SJSA1 (cell line): ENCODE measurements at regions not wholly inside any gene's neighbourhood (a gene's known extent, or its start where the extent isn't known, plus 50 kb on each side); places are given as distances from the start of the nearest gene placed in this dataset.

Experiments used
- DNase-seq, 2 experiments: peaks; one replicate each; pipeline ENCODE4 v3.0.0-alpha.2; 2015 to 2020; ENCODE audit warnings: low spot score in 2 of 2, low read depth in 1 of 2
- H3K27ac ChIP-seq: fragments of 250-450 bp; sonication (Bioruptor Pico); 2 replicates; pipeline ENCODE4 v1.5.1; 2020; ENCODE audit warnings: mild to moderate bottlenecking, moderate library complexity
- H3K27me3 ChIP-seq: fragments of 250-450 bp; sonication (Bioruptor Pico); replicated peaks from 2 replicates; pipeline ENCODE4 v1.5.1; 2020; ENCODE audit warnings: mild to moderate bottlenecking, moderate library complexity
- H3K36me3 ChIP-seq: fragments of 250-450 bp; sonication (Bioruptor Pico); 2 replicates; pipeline ENCODE4 v1.5.1; 2020; ENCODE audit warnings: mild to moderate bottlenecking
- H3K4me1 ChIP-seq: fragments of 250-450 bp; sonication (Bioruptor Pico); replicated peaks from 2 replicates; pipeline ENCODE4 v1.6.1; 2021; ENCODE audit warnings: mild to moderate bottlenecking
- H3K4me3 ChIP-seq: fragments of 250-450 bp; sonication (Bioruptor Pico); 2 replicates; pipeline ENCODE4 v1.5.1; 2020; ENCODE audit warnings: mild to moderate bottlenecking
- H3K9me3 ChIP-seq: fragments of 250-450 bp; sonication (Bioruptor Pico); replicated peaks from 2 replicates; pipeline ENCODE4 v1.5.1; 2020; ENCODE audit warnings: mild to moderate bottlenecking

DNA sequence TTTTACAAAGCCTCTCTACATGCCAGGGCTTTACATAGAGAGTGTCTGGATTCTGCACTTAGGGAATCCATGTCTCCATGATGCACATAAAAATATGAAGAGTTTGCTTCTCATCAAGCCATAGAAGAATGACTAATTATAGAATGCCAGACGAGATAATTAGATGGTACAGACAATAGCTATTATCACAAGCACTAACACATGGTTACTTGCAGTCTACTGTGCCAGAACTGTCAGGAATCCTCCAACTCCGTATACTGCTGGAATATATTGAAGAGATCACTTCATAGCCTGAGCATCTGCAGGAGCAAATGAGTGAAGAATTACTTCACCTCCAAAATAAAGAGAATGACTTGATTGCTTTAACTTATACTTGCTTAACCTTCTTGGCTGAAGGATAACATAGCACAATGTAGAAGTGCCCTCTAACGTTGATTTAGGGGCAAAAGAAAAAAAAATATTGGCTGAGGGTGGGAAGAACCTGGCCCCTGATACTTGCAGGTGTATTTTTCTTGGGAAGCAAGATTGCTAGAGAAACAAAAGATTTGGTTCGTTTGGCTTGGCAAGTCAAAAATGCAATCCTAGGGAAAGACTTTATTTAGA, 272.8 kb upstream of the FAR2 start:
- H3K27ac ChIP-seq = no peak overlapping the region

DNA sequence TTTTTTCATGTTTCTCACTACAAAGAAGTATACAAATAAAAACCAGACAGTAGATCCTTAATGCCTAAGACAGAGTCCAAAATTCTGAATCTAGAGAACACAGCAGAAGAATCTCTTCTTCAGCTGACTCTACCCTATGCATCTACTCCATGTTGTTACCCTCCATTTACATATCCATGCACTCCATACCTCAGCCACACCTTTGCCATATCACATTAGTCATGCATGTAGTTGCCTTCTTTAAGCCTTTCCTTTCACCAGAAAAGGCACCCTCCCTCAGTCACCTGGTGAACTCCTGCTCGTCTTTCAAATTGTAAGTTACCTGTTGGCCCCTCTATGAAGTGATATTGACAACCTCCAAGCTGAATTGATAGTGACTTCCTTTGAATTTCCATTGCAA, 271.2 kb upstream of the FAR2 start:
- no peaks in the 10 kb centered on the region for H3K4me1 ChIP-seq
- H3K27me3 ChIP-seq = no peaks in the 10 kb centered on the region
- DNase-seq = no peak
- H3K9me3 ChIP-seq = no peaks in the 10 kb centered on the region; the same call in 1 of the 2 replicates
- H3K4me3 ChIP-seq = no peak overlapping the region
- H3K27ac ChIP-seq = no peak overlapping the region
- no peaks in the 10 kb centered on the region for H3K36me3 ChIP-seq

More for the DNA sequence above, 272.8 kb upstream of the FAR2 start:
- H3K9me3 ChIP-seq = no peaks in the 10 kb centered on the region; the same call in 1 of the 2 replicates
- no peak for DNase-seq
- no peaks in the 10 kb centered on the region for H3K36me3 ChIP-seq
- no peak overlapping the region for H3K4me3 ChIP-seq
- H3K4me1 ChIP-seq = no peaks in the 10 kb centered on the region
- no peaks in the 10 kb centered on the region for H3K27me3 ChIP-seq

- Histone ChIP-seq H3K4me3 (no peak overlapping the region), H3K27ac (no peak overlapping the region), H3K36me3 (no peaks in the 10 kb centered on the region), H3K9me3 (no peaks in the 10 kb centered on the region; the same call in 1 of the 2 replicates), H3K4me1 (no peaks in the 10 kb centered on the region), H3K27me3 (no peaks in the 10 kb centered on the region)
- no peak for DNase-seq
These were observed 270.4 kb upstream of the FAR2 start for GRCh38 chr12:28878629-28879028.

GRCh38 chr12:28879379-28879778, 269.7 kb upstream of the FAR2 start:
- no peaks in the 10 kb centered on the region for H3K27me3 ChIP-seq
- no peaks in the 10 kb centered on the region for H3K4me1 ChIP-seq
- DNase-seq = no peak

GRCh38 chr12:28882444-28882843, 266.6 kb upstream of the FAR2 start:
- Histone ChIP-seq H3K27ac (no peak overlapping the region), H3K27me3 (no peaks in the 10 kb centered on the region), H3K9me3 (no peaks in the 10 kb centered on the region; the same call in 1 of the 2 replicates), H3K4me3 (no peak overlapping the region), H3K4me1 (no peaks in the 10 kb centered on the region), H3K36me3 (no peaks in the 10 kb centered on the region)
- DNase-seq = no peak

More at GRCh38 chr12:28879379-28879778, 269.7 kb upstream of the FAR2 start:
- Histone ChIP-seq H3K4me3 (no peak overlapping the region), H3K9me3 (no peaks in the 10 kb centered on the region; the same call in 1 of the 2 replicates), H3K36me3 (no peaks in the 10 kb centered on the region), H3K27ac (no peak overlapping the region)

- Histone ChIP-seq H3K27me3 (no peaks in the 10 kb centered on the region), H3K9me3 (no peaks in the 10 kb centered on the region; the same call in 1 of the 2 replicates), H3K4me3 (no peak overlapping the region), H3K36me3 (no peaks in the 10 kb centered on the region), H3K27ac (no peak overlapping the region), H3K4me1 (no peaks in the 10 kb centered on the region)
- DNase-seq = no peak
These were observed 265.6 kb upstream of the FAR2 start for GRCh38 chr12:28883406-28883997.

DNA sequence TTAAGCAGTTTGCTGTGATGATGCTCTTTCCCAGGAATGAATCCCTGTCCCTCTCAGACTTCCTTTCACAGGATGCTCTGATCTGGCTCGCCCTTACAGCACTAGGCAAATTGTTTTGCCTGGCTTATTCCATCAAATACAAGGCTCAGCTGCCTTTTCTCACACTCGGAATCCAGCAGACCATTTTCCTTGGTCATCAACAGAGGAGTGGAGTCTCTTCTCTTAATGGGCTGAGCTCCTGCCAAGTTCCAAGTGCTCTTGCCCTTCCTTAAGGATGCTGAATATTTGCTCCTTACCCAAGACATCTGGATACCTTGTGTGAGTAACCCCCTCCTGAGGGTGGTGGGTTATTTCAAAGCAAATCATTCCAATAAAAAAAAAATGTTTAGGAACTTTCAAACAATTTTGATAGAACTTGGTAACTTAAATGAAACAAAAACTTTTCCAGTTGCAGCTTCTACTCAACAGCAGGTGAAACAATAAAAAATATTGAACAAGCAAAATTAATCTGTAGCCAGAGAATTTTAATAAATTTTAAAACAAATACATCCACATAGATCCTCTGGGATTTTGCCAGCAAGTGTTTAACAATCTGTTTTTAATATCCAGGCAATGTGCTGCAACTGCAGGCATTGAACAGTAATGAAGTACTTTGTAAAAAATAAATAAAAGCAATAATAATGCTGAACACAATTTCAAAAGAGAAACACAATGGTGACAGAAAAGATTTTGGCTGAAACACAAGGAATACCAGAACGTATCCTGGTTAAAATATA, 264.0 kb upstream of the FAR2 start:
- no peaks in the 10 kb centered on the region for H3K27me3 ChIP-seq
- no peak for DNase-seq
- H3K4me1 ChIP-seq = no peaks in the 10 kb centered on the region
- H3K9me3 ChIP-seq = no peaks in the 10 kb centered on the region
- H3K36me3 ChIP-seq = no peaks in the 10 kb centered on the region
- no peak overlapping the region for H3K4me3 ChIP-seq
- no peak overlapping the region for H3K27ac ChIP-seq

DNA sequence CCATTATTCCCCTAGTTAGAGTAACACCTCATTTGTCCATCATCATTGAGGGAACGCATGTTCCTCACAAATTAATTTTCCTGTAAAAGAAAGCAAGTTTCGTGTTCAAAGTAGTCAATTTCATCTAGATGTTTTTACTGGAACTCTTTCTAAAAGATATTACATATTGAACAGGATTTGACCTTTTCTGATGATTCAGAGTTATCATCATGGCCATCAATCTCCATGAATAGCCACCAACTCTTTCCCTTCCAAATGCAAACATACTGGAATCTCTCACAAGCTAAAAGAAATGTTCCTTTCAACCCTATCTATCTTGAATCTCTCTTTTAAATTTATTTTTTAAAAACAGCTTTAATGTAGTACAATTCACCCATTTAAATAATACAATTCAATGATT, 263.1 kb upstream of the FAR2 start:
- no peaks in the 10 kb centered on the region for H3K27me3 ChIP-seq
- H3K36me3 ChIP-seq = no peaks in the 10 kb centered on the region
- no peaks in the 10 kb centered on the region for H3K4me1 ChIP-seq
- no peak for DNase-seq
- H3K4me3 ChIP-seq = no peak overlapping the region
- H3K27ac ChIP-seq = no peak overlapping the region
- no peaks in the 10 kb centered on the region for H3K9me3 ChIP-seq

- no peaks in the 10 kb centered on the region for H3K4me1 ChIP-seq
- no peak for DNase-seq
- H3K27me3 ChIP-seq = no peaks in the 10 kb centered on the region
- no peaks in the 10 kb centered on the region for H3K9me3 ChIP-seq
- no peaks in the 10 kb centered on the region for H3K36me3 ChIP-seq
- no peak overlapping the region for H3K4me3 ChIP-seq
- no peak overlapping the region for H3K27ac ChIP-seq
These were observed 261.6 kb upstream of the FAR2 start for GRCh38 chr12:28887461-28887990.

DNA sequence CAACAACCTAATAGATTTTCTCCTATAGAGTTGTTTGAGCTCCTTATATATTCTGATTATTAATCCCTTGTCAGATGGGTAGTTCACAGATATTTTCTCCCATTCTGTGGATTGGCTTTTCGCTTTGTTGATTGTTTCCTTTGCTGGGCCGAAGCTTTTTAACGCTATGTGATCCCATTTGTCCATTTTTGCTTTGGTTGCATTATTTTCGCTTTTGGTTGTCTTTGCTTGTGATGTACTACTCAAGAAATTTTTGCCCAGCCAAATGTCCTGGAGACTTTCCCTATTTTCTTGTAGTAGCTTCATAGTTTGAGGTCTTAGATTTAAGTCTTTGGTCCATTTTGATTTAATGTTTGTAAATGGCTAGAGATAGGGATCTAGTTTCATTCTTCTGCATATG, 258.4 kb upstream of the FAR2 start:
- no peaks in the 10 kb centered on the region for H3K9me3 ChIP-seq
- H3K27ac ChIP-seq = no peak overlapping the region
- no peaks in the 10 kb centered on the region for H3K27me3 ChIP-seq
- H3K4me3 ChIP-seq = no peak overlapping the region
- H3K36me3 ChIP-seq = no peaks in the 10 kb centered on the region
- DNase-seq = no peak
- no peaks in the 10 kb centered on the region for H3K4me1 ChIP-seq

DNA sequence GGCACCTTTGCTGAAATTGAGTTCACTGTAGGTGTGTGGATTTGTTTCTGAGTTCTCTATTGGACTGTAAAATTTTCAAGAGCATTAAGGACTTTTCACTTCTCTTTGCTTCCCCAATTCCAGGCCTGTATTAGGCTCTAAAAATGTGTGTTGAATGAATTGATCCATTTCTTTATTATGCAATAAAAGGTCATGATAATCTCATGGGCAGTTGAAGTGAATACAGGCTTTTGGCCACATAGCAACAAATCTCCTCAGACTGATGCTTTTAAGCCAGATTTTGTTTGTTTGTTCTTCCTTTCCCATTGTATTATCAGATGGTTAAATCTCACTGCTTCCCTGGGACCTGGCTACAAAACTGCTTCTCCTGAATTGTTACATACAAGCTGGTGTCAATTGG, 258.0 kb upstream of the FAR2 start:
- H3K4me1 ChIP-seq = no peaks in the 10 kb centered on the region
- H3K9me3 ChIP-seq = no peaks in the 10 kb centered on the region

GRCh38 chr12:28893365-28893764, 255.7 kb upstream of the FAR2 start:
- Histone ChIP-seq H3K4me3 (no peak overlapping the region), H3K27me3 (no peaks in the 10 kb centered on the region), H3K4me1 (no peaks in the 10 kb centered on the region), H3K9me3 (no peaks in the 10 kb centered on the region), H3K27ac (no peak overlapping the region), H3K36me3 (no peaks in the 10 kb centered on the region)
- DNase-seq = no peak

More for the DNA sequence above, 258.0 kb upstream of the FAR2 start:
- Histone ChIP-seq H3K27me3 (no peaks in the 10 kb centered on the region), H3K4me3 (no peak overlapping the region), H3K27ac (no peak overlapping the region), H3K36me3 (no peaks in the 10 kb centered on the region)
- DNase-seq = no peak

DNA sequence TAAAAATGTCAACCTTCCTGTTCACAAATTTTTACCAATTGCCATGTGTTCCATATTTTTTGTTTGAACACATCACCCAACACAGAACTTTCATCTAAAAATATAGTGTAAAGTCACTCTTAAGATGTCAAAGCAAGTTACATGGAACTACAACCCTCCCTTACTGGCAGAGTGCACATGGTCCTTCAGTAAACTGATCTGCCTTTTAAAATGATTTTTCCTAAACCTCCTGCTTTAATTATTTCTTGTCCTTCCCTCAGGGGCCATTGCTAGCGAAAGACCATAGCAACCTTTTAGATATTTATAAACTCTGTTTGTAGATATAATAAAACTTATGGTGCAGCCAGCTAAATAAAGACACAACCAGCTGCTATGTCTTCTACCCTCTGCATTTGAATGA, 255.2 kb upstream of the FAR2 start:
- Histone ChIP-seq H3K9me3 (no peaks in the 10 kb centered on the region), H3K4me1 (no peaks in the 10 kb centered on the region), H3K4me3 (no peak overlapping the region), H3K27ac (no peak overlapping the region), H3K36me3 (no peaks in the 10 kb centered on the region), H3K27me3 (no peaks in the 10 kb centered on the region)
- no peak for DNase-seq

GRCh38 chr12:28896421-28896820, 252.7 kb upstream of the FAR2 start:
- no peak overlapping the region for H3K4me3 ChIP-seq
- no peaks in the 10 kb centered on the region for H3K27me3 ChIP-seq
- DNase-seq = no peak
- H3K36me3 ChIP-seq = no peaks in the 10 kb centered on the region
- H3K4me1 ChIP-seq = peaks cover 13% of the 10 kb centered on the region
- H3K27ac ChIP-seq = no peak overlapping the region
- peaks cover 9% of the 10 kb centered on the region for H3K9me3 ChIP-seq
